Hypothalamus (tissue), 51 donors: ENCODE measurements at regions not wholly inside any gene's neighbourhood (a gene's known extent, or its start where the extent isn't known, plus 50 kb on each side); places are given as distances from the start of the nearest gene placed in this dataset.
"Not testable (repeated sequence)": the region's sequence is repeated elsewhere in the genome, so short reads cannot be mapped to it uniquely, and the experiment has no call there.

Source experiments
- DNase-seq, 51 donors: peaks; one replicate each; lab custom pipeline; 2025; lab: John Stamatoyannopoulos, UW

DNA sequence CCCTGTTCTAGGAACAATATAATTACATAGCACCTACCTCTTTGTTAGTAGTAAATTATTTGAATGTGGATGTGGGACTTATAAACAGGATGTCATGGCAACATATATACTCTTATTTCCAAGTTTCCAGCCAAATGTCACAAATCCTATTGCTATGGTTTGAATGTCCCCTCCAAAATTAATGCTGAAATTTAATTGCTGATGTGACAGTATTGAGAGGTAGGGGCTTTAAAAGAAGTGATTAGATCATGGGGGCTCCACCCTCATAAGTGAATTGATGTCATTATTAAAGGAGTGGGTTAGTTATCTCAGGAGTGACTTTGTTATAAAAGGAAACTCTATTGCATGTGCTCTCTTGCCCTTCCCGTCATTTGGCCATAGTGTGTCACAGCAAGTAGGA is 164.2 kb upstream of the ATF7IP start:
- DNase-seq = no peak

DNA sequence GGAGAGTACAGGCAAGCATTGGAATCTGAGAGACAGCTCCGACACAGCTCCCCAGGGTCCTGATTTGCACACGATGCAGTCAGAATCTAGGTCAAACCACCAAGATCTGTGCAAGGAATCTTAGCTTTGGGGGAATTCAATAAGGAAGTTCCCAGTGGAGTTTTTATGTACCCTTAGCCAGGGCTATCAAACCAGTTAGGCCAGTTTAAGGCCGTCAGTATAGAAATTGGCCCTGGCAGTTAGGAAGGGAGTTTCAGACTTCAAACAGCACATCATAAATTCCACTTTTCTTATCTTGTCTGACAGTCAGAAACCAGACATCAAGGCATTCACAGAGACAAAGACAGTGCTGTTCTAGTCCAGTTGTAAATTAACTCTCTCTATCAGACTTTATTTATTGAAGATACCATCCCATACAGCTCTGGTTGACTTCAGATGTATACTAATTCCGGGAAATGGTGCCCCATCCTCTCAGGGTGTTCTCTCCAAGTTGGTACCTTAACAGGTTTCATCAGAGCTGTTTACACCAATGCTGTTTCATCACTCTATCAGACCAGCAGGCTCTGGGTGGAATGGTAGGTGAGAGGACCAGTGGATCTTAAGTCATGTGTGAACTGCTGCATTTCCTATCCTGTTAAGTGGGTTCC is 157.5 kb upstream of the ATF7IP start:
- no peak for DNase-seq

DNA sequence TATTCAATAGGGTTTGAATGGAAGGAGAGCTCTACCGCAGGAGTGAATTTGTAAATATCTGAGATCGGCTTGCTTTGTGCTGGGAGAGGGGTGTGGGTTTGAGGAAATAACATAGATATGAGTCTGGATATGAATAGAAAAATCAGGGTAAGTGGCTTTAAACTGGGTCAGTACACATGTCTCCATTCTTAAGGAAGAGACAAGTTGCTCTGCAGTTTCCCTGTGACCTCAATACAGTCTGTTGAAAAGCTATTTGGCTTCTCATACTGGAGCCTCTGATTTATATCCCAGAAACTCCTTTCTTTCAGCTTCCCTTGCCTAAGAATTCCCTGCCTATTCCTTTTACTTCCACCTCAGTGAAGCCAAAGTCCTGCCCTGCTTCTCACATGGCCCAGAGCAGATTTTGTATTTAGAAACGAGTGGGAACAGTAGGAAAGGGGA is 153.5 kb upstream of the ATF7IP start:
- peak in 9 of 51 donors; percentile 2 to 35 (median 8) for DNase-seq

DNA sequence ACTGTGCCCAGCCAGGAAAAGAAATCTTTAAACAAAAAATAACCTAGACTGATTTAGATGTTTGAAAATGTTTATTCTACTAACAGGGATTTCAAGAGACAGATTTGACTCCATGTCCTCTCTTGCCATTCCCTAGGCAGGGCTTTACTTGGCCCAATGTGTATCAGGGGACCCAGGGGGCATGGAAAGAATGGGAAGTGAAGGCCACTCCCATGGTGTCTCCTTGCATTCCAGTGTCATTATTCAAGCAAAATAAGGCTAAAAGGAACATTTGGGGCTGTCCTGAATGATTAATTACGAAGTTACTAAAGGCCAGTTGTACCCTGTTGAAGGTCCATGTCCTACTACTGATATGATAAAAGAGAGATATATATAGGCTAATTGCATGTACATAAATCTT is 151.9 kb upstream of the ATF7IP start:
- no peak for DNase-seq

DNA sequence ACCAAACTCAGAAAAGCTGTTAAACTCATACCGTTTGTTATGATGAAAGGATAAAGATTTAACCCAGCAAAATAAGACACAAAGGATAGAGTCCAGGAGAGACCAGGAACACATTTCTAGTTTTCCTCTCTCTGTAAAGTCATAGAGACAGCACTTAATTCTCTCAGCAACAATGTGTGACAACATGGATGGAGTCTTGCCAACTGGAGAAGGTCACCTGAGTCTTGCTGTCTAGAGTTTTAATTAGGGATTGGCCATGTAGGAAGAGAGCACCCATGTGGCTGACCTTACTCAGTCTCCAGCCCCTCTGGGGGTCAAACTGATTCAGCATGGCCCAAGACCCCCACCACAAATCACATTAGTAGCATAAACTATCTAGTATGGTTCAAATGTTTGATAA is 151.0 kb upstream of the ATF7IP start:
- DNase-seq = no peak

DNA sequence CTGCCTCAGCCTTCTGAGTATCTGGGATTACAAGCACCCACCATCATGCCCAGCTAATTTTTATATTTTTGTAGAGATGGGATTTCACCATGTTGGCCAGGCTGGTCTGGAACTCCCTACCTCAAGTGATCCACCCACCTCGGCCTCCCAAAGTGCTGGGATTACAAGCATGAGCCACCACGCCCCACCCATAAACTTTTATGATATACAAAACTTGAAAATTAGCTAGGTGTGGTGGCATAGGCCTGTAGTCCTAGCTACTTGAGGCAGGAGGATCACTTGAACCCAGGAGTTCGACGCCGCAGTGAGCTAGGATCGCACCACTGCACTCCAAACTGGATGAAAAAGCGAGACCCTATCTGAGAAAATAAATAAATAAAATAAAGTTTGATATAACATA is 149.5 kb upstream of the ATF7IP start:
- not testable (repeated sequence) for DNase-seq

GRCh38 chr12:14216405-14217294 is 148.8 kb upstream of the ATF7IP start:
- no peak for DNase-seq

DNA sequence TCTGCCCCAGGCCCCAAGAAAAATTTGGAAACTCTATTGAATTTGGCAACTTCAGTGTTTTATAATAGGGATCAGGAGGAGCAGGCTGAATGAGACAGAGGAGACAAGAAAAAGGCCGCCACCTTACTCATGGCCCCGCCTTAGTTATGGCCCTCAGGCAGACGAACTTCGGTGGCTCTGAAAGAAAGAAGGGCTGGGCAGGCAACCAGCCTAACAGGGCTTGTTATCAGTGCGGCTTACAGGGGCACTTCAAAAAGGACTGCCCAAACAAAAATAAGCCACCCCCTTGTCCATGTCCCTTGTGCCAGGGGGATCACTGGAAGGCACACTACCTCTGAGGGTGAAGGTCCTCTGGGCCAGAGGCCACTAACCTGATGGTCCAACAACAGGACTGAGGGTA is 146.3 kb upstream of the ATF7IP start:
- no peak for DNase-seq

- not testable (repeated sequence) for DNase-seq
Measured at GRCh38 chr12:14219670-14220069, 145.8 kb upstream of the ATF7IP start.

DNA sequence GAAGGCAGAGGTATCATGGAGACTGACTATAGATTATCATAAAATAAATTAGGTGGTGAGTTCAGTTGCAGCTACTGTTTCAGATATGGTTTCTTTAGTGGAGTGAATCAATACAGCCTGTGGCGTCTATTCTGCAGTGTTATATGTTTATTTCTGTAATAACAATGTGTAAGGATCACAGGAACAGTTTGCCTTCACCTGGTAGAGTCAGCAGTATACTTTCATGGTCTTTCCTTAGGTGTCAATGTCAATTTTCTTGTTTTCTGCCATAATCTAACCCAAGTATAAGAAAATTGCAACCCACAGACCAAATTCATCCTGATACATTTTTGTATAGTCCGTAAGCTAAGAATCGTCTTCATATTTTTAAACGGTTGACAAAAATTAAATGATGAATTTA is 140.4 kb upstream of the ATF7IP start:
- DNase-seq = no peak

DNA sequence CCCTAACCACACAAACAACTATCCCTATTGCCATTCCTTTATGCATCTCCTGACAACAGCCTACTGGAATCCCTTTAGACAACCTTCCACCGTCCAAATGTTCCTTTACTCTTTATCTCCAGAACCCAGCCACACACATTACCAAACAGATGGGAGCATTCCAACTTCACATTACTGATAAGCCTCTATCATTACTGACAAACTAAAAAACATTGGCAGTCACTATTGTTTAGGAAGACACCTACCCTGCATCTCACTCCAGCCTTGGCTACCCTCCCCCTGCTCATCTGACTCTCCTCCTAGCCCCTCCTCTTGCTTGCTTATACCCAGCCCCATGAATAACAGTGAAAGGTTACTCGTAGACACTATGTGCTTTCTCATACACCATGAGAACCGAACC is 130.3 kb upstream of the ATF7IP start:
- DNase-seq = not testable (repeated sequence)

DNA sequence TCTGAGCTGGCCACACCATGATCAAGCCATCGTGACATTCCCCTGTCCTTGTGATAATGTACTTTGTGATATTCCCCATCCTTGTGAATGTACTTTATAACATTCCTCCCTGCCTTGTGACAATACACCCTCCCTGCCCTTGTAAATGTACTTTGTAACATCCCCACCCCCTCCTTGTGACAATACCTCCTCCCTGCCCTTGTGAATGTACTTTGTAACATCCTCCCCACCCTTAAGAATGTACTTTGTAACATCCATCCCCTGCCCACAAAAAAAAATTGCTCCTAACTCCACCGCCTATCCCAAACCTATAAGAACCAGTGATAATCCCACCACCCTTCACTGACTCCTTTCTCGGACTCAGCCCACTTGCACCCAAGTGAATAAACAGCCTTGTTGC is 128.8 kb upstream of the ATF7IP start:
- not testable (repeated sequence) for DNase-seq

DNA sequence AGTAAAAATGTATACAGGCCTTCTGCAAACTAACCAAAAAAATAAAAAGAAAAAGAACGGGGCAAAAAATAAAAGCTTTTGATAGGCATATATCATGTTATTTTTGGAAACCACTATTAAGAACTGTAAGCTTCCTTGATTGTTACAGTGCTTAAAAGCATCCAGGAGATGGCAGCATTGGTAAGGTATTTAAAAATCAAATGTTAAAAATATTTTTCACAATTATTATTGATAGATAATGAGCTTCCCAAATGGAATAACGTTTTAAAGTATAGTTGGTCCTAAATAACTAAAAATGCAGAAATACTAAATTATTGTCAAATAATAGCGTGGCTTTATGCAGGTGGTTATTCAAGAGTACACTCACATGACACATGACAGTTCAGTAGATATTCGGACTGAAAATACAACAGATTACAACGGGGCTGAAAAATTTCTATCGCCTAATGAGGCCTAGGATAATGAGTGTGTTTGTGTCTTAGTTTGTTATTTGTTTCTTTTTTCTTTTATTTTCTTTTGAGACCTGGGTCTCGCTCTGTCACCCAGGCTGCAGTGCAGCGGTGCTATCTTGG is 127.2 kb upstream of the ATF7IP start:
- peak in 1 of 51 donors; percentile 20 for DNase-seq

- peak in 3 of 51 donors; percentile 3 to 27 (median 10) for DNase-seq
Measured at GRCh38 chr12:14239350-14239934, 126.0 kb upstream of the ATF7IP start.

DNA sequence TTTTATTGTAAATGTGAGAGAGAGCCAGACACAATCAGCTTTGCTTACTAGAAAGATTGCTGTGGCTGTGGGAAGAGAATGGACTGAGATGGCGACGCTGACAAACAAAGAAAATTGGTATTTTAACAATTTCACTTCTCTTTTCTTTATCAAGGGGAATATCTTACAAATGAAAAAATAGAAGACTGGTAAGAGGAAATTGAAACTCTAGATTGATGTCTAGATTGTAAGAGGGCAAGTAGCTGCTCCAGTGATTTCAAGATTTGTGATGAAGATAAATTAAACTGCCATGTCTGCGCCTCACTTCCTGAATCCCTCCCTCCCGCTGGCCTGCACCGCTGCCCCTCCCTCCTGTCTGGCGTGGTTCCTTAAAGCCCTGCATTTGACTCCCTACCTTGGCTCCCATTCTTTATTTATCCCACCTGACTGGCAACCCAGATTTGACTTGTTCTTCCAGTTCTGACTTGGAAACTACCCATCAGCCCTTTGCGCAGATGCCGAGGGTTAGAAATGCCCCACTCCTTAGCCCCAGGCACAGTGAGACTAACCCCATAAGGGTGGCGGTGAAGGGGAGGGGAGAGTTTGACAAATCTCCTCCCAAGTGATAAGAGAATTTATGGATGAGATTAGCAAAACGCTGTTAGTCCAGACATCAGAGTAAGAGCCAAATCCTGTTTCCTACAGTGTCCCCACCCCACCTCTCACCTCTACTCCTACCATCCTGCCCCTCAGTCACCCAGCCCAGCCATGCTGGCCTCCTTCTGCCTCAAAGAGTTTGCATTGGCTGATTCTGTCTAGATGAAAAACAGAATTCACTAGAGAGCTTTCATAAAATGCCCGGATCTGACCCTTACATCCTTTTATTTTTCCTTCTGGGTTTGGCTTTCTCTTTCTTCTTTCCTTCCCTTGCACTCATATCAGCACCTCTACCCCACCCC is 125.3 kb upstream of the ATF7IP start:
- no peak for DNase-seq

DNA sequence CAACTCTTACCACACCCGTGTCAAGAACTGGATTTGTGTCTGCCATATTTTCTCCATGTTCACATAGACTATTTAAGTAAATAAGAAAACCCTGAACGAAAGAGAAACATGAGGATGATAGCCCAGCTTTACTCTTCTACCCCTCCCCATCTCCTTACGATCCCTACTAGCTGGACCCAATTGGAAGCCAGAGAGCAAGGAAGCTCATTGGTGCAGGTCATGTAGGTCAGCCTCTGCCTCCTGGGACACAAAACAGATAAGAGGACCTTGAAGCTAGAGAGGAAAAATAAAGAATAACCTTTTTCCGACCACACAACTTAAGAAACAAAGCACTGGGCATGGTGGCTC is 124.6 kb upstream of the ATF7IP start:
- DNase-seq = no peak

DNA sequence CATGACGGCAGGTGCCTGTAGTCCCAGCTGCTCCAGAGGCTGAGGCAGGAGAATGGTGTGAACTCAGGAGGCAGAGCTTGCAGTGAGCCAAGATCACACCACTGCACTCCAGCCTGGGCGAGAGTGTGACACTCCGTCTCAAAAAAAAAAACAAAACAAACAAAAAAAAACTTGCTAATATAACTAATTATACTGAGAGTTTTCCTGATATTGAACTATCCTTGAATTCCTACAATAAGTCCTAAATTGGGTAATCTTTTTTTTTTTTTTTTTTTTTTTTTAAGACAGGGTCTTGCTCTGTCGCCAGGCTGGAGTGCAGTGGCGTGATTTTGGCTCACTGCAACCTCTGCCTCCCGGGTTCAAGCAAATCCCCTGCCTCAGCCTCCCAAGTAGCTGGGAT is 122.7 kb upstream of the ATF7IP start:
- not testable (repeated sequence) for DNase-seq

GRCh38 chr12:14243941-14244340 is 121.5 kb upstream of the ATF7IP start:
- DNase-seq = no peak

DNA sequence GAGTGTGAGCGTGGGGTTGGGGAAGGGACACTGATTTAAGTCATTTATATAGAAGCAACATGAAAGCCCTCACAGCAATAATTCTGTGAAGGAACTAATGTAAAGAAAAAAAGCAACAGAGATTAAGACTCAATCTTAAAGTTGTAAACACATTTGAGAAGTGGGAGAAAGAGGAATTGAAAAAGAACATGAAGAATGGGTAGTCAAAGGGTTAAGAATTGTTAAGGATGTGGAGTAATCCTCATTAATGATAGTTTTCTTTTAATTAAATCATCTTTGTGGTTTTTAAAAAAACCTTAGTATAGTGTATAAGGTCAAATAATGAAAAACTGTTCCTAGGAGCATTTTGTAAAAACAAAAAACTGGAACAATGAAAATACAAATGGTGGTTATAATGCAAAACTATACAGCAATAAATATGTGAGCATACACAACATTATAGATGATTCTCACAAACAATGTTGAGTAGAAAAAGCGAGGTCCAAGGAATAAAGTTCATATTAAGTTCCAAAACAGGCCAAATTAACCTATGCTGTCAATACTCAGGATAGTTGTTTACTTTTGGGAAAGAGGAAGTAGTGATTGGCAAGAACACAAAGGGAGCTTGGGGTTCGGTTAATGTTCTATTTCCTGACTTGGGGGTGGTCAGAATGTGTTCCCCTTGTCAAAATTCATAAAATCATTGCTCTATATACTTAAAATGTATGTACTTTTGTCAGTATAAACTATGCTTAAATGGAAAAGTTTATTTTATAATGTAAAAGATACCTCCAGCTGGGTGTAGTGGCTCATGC is 120.4 kb upstream of the ATF7IP start:
- DNase-seq = no peak
